ENCODE measurements at regions not wholly inside any gene's neighbourhood (a gene's known extent, or its start where the extent isn't known, plus 50 kb on each side); places are given as distances from the start of the nearest gene placed in this dataset.
"Not testable (repeated sequence)": the region's sequence is repeated elsewhere in the genome, so short reads cannot be mapped to it uniquely, and the experiment has no call there.

DNA sequence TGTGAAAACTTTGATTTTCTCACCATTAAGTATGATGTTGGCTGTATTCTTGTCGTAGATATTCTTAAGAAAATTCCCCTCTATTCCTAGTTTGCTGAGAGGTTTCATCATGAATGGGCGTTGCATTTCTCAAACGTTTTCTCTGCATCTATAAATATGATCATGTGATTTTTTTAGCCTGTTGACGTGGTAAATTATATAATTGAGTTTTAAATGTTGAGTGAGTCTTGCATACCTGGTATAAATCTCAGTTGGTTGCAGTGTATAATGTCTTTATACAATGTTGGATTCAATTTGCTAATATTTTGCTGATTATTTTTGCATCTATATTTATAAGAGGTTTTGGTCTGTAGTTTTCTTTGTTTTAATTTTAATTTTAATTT lies 405.9 kb upstream of the MIS18BP1 start:
- H3K36me3 Mint-ChIP-seq (ENCODE audit: insufficient read depth in 2 of 2) = peaks cover 0 to 1% of the 10 kb centered on the region in 2 donors
- H3K4me1 Mint-ChIP-seq (ENCODE audit: low read depth) = no peaks in the 10 kb centered on the region
- no peak overlapping the region for H3K27ac Mint-ChIP-seq
- no peak for DNase-seq
- peaks cover 10 to 27% of the 10 kb centered on the region in 2 donors for H3K9me3 Mint-ChIP-seq
- H3K27me3 Mint-ChIP-seq (ENCODE audit: low read depth) = no peaks in the 10 kb centered on the region
- no peak for ATAC-seq (replicated peaks in 1 of 2)
- H3K4me3 Mint-ChIP-seq = no peak overlapping the region

DNA sequence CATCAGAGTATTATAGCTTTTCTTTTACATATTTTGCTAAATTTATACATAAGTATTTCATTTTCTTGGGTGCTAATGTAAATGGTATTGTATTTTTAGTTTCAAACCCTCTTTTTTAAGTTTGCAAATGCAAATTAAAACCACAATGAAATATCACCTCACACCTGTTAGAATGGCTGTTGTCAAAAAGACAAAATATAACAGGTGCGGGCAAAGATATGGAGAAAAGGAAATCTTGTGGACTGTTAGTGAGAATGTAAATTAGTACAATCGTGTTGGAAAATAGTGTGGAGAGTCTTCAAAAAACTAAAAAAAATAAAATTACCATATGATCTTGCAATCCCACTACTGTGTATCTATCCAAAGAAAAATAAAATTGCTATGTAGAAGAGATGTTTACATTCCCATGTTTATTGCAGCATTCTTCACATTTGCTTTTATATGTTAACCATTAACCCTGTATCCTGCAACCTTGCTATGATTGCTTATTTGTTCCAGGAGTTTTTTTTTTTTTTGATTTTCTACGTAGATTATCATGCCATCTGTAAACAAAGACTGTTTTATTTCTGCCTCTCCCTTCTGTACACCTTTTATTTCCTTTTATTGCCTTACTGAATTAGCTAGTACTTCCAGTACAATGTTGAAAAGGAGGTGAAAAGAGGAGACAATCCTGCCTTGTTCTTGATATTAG lies 405.4 kb upstream of the MIS18BP1 start:
- H3K27ac Mint-ChIP-seq = no peak overlapping the region
- ATAC-seq (replicated peaks in 1 of 2) = no peak
- no peak for DNase-seq
- H3K27me3 Mint-ChIP-seq (ENCODE audit: low read depth) = no peaks in the 10 kb centered on the region
- H3K9me3 Mint-ChIP-seq = peaks cover 9 to 27% of the 10 kb centered on the region in 2 donors
- peaks cover 0 to 1% of the 10 kb centered on the region in 2 donors for H3K36me3 Mint-ChIP-seq (ENCODE audit: insufficient read depth in 2 of 2)
- no peak overlapping the region for H3K4me3 Mint-ChIP-seq
- H3K4me1 Mint-ChIP-seq (ENCODE audit: low read depth) = no peaks in the 10 kb centered on the region

GRCh38 chr14:45651890-45652289 lies 398.9 kb upstream of the MIS18BP1 start:
- H3K9me3 Mint-ChIP-seq = peaks cover 5 to 11% of the 10 kb centered on the region in 2 donors
- no peak overlapping the region for H3K27ac Mint-ChIP-seq
- H3K36me3 Mint-ChIP-seq (ENCODE audit: insufficient read depth in 2 of 2) = no peaks in the 10 kb centered on the region
- no peak for ATAC-seq (replicated peaks in 1 of 2)
- no peak overlapping the region for H3K4me3 Mint-ChIP-seq
- no peaks in the 10 kb centered on the region for H3K27me3 Mint-ChIP-seq (ENCODE audit: low read depth)
- no peak for DNase-seq
- H3K4me1 Mint-ChIP-seq (ENCODE audit: low read depth) = no peaks in the 10 kb centered on the region

DNA sequence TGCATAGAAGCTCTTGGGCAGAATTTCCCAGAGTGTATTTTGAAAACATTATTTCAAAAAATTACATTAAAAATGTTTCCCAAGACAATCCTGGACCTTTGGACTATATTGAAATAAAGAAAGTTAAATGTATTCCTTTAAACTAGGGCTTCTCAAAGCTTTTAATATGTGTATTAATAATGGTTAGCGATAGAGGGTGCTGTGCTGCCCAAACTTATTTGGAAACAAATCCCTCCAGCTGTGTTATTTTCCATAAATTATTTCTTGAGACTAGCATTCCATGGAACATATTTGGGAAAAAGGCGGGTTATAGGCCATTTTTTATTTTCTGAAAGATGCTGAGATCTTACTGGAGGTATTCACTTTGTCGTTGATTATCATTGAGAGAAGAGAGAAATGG lies 397.8 kb upstream of the MIS18BP1 start:
- no peak for ATAC-seq (replicated peaks in 1 of 2)
- Mint-ChIP-seq H3K4me3 (no peak overlapping the region), H3K4me1 (ENCODE audit: low read depth) (no peaks in the 10 kb centered on the region)

DNA sequence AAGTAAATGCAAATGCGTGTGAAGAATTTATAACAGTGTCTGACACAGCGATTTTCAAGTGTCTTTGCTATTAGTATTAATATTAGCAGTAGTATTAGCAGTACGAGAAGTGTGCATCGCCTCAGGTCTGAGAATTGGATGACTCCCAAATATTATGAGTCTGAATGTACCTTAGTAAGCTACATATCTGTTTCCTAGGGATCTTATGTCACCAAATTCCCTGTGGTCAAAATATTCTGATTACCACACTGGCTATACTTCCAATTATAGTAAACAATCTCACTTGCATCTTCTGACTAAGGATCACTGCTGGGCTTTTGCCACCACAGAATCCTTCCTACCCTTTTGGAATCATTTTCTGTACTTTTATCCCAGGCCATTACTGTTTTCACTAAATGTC lies 396.0 kb upstream of the MIS18BP1 start:
- Mint-ChIP-seq H3K4me3 (no peak overlapping the region), H3K9me3 (peaks cover 4 to 6% of the 10 kb centered on the region in 2 donors)

More for the DNA sequence above, 397.8 kb upstream of the MIS18BP1 start:
- Mint-ChIP-seq H3K9me3 (peaks cover 4 to 6% of the 10 kb centered on the region in 2 donors), H3K27ac (no peak overlapping the region), H3K36me3 (ENCODE audit: insufficient read depth in 2 of 2) (no peaks in the 10 kb centered on the region), H3K27me3 (ENCODE audit: low read depth) (no peaks in the 10 kb centered on the region)
- no peak for DNase-seq

GRCh38 chr14:45641541-45641940 lies 388.5 kb upstream of the MIS18BP1 start:
- Mint-ChIP-seq H3K27me3 (ENCODE audit: low read depth) (no peaks in the 10 kb centered on the region), H3K4me1 (ENCODE audit: low read depth) (no peaks in the 10 kb centered on the region), H3K4me3 (no peak overlapping the region), H3K9me3 (peaks cover 6 to 9% of the 10 kb centered on the region in 2 donors), H3K27ac (no peak overlapping the region), H3K36me3 (ENCODE audit: insufficient read depth in 2 of 2) (peaks cover 0 to 2% of the 10 kb centered on the region in 2 donors)
- ATAC-seq (replicated peaks in 1 of 2) (no peak), DNase-seq (no peak)

More for the DNA sequence above, 396.0 kb upstream of the MIS18BP1 start:
- H3K36me3 Mint-ChIP-seq (ENCODE audit: insufficient read depth in 2 of 2) = no peaks in the 10 kb centered on the region
- no peak overlapping the region for H3K27ac Mint-ChIP-seq
- ATAC-seq (replicated peaks in 1 of 2) = no peak
- H3K4me1 Mint-ChIP-seq (ENCODE audit: low read depth) = no peaks in the 10 kb centered on the region
- DNase-seq = no peak
- H3K27me3 Mint-ChIP-seq (ENCODE audit: low read depth) = no peaks in the 10 kb centered on the region

GRCh38 chr14:45634651-45635441 lies 381.8 kb upstream of the MIS18BP1 start:
- H3K36me3 Mint-ChIP-seq (ENCODE audit: insufficient read depth in 2 of 2); ATAC-seq (replicated peaks in 1 of 2); H3K27me3 Mint-ChIP-seq (ENCODE audit: low read depth); DNase-seq; H3K4me1 Mint-ChIP-seq (ENCODE audit: low read depth); H3K27ac Mint-ChIP-seq; H3K4me3 Mint-ChIP-seq; H3K9me3 Mint-ChIP-seq: not testable (repeated sequence)

DNA sequence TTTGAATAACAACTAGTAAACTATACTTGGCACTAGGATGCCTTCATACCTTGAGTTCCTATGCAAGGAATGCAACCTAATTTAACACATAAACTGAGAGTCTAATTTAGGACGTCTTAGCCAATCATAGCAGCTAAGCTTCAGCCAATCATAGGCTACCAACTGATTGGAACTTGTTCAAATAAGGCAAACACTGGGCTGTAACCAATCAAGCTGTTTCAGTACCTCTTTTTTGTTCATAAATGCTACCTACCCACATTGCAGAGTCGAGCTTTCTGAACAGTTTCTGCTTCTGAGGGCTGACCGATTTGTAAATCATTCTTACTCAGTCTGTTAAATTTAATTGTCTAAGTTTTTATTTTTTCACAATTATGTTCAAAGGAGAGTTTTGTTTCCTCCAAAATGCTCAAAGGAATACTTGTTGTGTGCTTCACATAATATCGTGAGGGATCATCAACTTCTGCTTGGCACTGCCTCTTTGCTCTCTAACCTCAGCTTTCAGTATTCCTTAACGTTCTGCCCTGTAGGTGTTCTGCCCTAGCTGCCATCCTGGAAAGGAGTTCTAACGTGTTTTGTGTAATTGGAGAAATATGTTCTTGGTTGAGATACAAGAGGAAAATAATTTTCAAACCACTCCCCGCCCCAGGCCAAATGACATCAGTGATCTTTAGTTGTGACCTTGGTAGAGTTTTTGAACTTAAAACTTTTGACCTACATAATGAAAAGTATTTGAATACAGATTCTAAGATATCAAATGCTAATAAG lies 380.4 kb upstream of the MIS18BP1 start:
- H3K36me3 Mint-ChIP-seq (ENCODE audit: insufficient read depth in 2 of 2) = no peaks in the 10 kb centered on the region
- no peak overlapping the region for H3K4me3 Mint-ChIP-seq
- DNase-seq (no peak), ATAC-seq (replicated peaks in 1 of 2) (no peak)
- no peaks in the 10 kb centered on the region for H3K27me3 Mint-ChIP-seq (ENCODE audit: low read depth)
- peaks cover 3 to 4% of the 10 kb centered on the region in 2 donors for H3K9me3 Mint-ChIP-seq
- no peaks in the 10 kb centered on the region for H3K4me1 Mint-ChIP-seq (ENCODE audit: low read depth)
- H3K27ac Mint-ChIP-seq = no peak overlapping the region

DNA sequence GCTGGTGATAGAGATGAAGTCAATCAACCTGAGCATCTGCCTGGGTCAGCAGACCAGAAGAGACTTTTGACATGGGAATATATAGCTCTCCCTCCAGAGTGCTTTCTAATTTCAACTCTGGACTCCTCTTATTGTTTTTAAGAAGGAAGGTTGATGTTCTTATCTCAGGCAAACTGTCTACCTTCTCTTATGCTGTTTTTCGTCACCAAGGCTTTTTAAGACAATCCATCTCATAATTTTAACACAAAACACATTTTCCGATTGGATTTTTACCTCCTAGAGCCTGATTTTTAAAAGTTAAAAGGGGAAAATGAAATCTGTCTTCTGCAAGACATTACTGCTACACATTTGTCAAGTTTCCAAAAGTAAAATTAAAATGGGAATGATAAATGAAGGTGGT lies 368.7 kb upstream of the MIS18BP1 start:
- Mint-ChIP-seq H3K4me1 (ENCODE audit: low read depth) (no peaks in the 10 kb centered on the region), H3K27me3 (ENCODE audit: low read depth) (no peaks in the 10 kb centered on the region), H3K9me3 (peaks cover 7 to 12% of the 10 kb centered on the region in 2 donors), H3K4me3 (no peak overlapping the region), H3K36me3 (ENCODE audit: insufficient read depth in 2 of 2) (peaks cover 0 to 2% of the 10 kb centered on the region in 2 donors), H3K27ac (no peak overlapping the region)
- ATAC-seq (replicated peaks in 1 of 2) (no peak), DNase-seq (no peak)

GRCh38 chr14:45619831-45620230 lies 366.8 kb upstream of the MIS18BP1 start:
- H3K4me3 Mint-ChIP-seq = no peak overlapping the region
- no peaks in the 10 kb centered on the region for H3K27me3 Mint-ChIP-seq (ENCODE audit: low read depth)
- H3K4me1 Mint-ChIP-seq (ENCODE audit: low read depth) = no peaks in the 10 kb centered on the region
- no peak overlapping the region for H3K27ac Mint-ChIP-seq
- no peak for ATAC-seq (replicated peaks in 1 of 2)
- no peak for DNase-seq
- H3K9me3 Mint-ChIP-seq = peaks cover 7% of the 10 kb centered on the region in 2 donors
- H3K36me3 Mint-ChIP-seq (ENCODE audit: insufficient read depth in 2 of 2) = no peaks in the 10 kb centered on the region

DNA sequence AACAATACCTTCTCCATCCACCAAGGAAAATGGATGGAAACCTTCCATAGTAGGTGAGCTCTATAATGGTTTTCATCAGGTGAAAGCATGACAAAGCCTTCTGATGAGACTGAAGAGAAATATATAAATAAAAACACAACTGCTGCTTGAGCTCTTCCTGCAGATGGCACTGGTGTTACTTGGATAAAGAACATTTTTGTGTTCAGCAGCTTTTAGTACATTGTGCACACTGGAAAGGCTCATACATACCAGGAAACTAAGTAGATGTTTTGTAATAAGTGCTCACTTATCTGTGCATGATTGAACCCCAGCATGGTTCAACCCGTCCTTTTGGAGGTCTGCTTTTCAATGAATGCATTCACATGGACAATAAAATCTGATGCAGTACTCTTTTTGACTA lies 357.3 kb upstream of the MIS18BP1 start:
- ATAC-seq (replicated peaks in 1 of 2) (no peak), DNase-seq (no peak)
- peaks cover 2% of the 10 kb centered on the region in 2 donors for H3K9me3 Mint-ChIP-seq
- no peak overlapping the region for H3K4me3 Mint-ChIP-seq
- H3K4me1 Mint-ChIP-seq (ENCODE audit: low read depth) = no peaks in the 10 kb centered on the region
- no peaks in the 10 kb centered on the region for H3K27me3 Mint-ChIP-seq (ENCODE audit: low read depth)
- no peak overlapping the region for H3K27ac Mint-ChIP-seq
- no peaks in the 10 kb centered on the region for H3K36me3 Mint-ChIP-seq (ENCODE audit: insufficient read depth in 2 of 2)

DNA sequence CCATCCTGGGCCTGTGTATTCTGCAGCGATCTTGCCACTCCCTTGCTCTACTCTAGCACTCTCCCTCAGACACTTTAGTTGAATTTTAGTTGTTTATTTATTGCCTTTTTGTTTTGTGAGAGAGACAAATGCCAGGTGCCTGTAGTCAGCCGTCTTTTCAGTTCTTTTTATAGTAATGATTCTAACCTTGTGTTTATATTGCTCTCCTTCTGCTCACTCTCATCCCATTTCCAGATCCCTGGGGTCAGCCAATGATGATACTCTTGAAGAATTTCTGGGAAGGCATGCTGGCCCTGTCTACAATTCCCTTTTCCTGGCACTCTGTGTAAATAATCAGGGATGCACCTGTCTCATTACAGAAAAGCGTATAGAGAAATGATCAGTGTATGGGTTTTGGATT lies 334.1 kb upstream of the MIS18BP1 start:
- Mint-ChIP-seq H3K9me3 (peaks cover 3 to 14% of the 10 kb centered on the region in 2 donors), H3K36me3 (ENCODE audit: insufficient read depth in 2 of 2) (peaks cover 0 to 2% of the 10 kb centered on the region in 2 donors), H3K27me3 (ENCODE audit: low read depth) (no peaks in the 10 kb centered on the region), H3K27ac (no peak overlapping the region), H3K4me1 (ENCODE audit: low read depth) (no peaks in the 10 kb centered on the region), H3K4me3 (no peak overlapping the region)
- ATAC-seq (replicated peaks in 1 of 2) (no peak), DNase-seq (no peak)

- Mint-ChIP-seq H3K9me3 (peaks cover 0 to 5% of the 10 kb centered on the region in 2 donors), H3K36me3 (ENCODE audit: insufficient read depth in 2 of 2) (no peaks in the 10 kb centered on the region), H3K27ac (no peak overlapping the region), H3K4me3 (no peak overlapping the region), H3K27me3 (ENCODE audit: low read depth) (no peaks in the 10 kb centered on the region), H3K4me1 (ENCODE audit: low read depth) (no peaks in the 10 kb centered on the region)
- no peak for ATAC-seq (replicated peaks in 1 of 2)
- no peak for DNase-seq
Measured at GRCh38 chr14:45559626-45560025, 306.6 kb upstream of the MIS18BP1 start.
